Left lung (tissue), 4 donors: ENCODE measurements at regions not wholly inside any gene's neighbourhood (a gene's known extent, or its start where the extent isn't known, plus 50 kb on each side); places are given as distances from the start of the nearest gene placed in this dataset.

ENCODE experiments used
- ATAC-seq: fragments of 200-7000 bp; cut with Tn5 transposase; one replicate; pipeline ENCODE4 v1.9.1; 2020; ENCODE audit warnings: moderate library complexity
- DNase-seq, 4 donors: peaks; one replicate each; pipeline ENCODE4 v3.0.0-alpha.2; 2013 to 2020
- H3K27ac ChIP-seq, 2 donors: fragments of 200-600 bp; sonication (generic) in 1 of 2; one replicate each; pipeline versions ENCODE4 v1.5.0 to v1.8.0; 2020 to 2021
- H3K27me3 ChIP-seq, 2 donors: fragments of 200-600 bp; sonication (generic) in 1 of 2; one replicate each; pipeline versions ENCODE4 v1.5.0 to v1.8.0; 2020 to 2021
- H3K36me3 ChIP-seq, 2 donors: fragments of 200-600 bp; sonication (generic) in 1 of 2; one replicate each; pipeline versions ENCODE4 v1.5.0 to v1.8.0; 2020 to 2021
- H3K4me1 ChIP-seq, 2 donors: fragments of 200-600 bp; one replicate each; pipeline ENCODE4 v1.8.0; 2021
- H3K4me3 ChIP-seq, 2 donors: fragments of 200-600 bp; sonication (generic) in 1 of 2; one replicate each; pipeline versions ENCODE4 v1.5.0 to v1.8.0; 2020 to 2021; ENCODE audit warnings: mild to moderate bottlenecking in 1 of 2
- H3K9me3 ChIP-seq, 2 donors: fragments of 200-600 bp; sonication (generic) in 1 of 2; one replicate each; pipeline versions ENCODE4 v1.5.0 to v1.8.0; 2020 to 2021
- intact Hi-C, 2 donors: fragments of 100-400 bp; cut with DNase I; formaldehyde crosslinking; loops; one replicate each; pipeline versions ENCODE4 v1.11.2 to v1.14.2; 2022
- TF ChIP-seq, protein P1 (sequence below), 2 donors: fragments of 200-600 bp; sonication (generic) in 1 of 2; IDR thresholded peaks; one replicate each; pipeline versions ENCODE4 v1.5.0 to v1.8.0; 2021; ENCODE audit warnings: antibody characterized with exemption in 2 of 2
- donor health status: DM: no; HTN: yes; CAD: no.
- donor health status: DM: no; HTN: no; CAD: no.

DNA sequence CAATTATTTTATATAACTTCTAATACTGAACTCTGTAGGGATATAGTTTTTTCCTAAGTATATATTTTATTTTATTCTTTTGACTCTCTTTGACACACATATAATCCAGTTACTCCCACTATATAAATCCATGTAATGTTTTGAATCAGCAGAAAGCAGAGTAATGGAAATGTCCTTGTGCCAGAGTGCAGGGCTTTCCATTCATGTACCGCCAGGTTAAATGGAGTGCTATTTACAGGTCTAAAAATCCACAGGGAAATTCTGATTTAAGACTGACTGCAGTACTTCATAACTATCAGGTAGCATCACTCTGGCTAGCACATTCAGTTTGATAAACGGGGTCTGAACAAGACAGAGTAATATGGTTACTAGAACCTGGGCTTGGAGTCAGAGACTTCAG lies 626.8 kb downstream of the COL12A1 start:
- H3K27ac ChIP-seq, result no peak overlapping the region
- TF ChIP-seq, protein P1, sequence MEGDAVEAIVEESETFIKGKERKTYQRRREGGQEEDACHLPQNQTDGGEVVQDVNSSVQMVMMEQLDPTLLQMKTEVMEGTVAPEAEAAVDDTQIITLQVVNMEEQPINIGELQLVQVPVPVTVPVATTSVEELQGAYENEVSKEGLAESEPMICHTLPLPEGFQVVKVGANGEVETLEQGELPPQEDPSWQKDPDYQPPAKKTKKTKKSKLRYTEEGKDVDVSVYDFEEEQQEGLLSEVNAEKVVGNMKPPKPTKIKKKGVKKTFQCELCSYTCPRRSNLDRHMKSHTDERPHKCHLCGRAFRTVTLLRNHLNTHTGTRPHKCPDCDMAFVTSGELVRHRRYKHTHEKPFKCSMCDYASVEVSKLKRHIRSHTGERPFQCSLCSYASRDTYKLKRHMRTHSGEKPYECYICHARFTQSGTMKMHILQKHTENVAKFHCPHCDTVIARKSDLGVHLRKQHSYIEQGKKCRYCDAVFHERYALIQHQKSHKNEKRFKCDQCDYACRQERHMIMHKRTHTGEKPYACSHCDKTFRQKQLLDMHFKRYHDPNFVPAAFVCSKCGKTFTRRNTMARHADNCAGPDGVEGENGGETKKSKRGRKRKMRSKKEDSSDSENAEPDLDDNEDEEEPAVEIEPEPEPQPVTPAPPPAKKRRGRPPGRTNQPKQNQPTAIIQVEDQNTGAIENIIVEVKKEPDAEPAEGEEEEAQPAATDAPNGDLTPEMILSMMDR (IDR thresholded peaks at IDR 0.05), result no peak
- H3K27me3 ChIP-seq, result no peaks in the 10 kb centered on the region
- H3K4me1 ChIP-seq, result no peaks in the 10 kb centered on the region
- H3K4me3 ChIP-seq, result no peak overlapping the region
- DNase-seq (no peak), ATAC-seq (no peak)
- intact Hi-C loops, result no loop called here
- no peaks in the 10 kb centered on the region for H3K9me3 ChIP-seq
- H3K36me3 ChIP-seq, result no peaks in the 10 kb centered on the region

DNA sequence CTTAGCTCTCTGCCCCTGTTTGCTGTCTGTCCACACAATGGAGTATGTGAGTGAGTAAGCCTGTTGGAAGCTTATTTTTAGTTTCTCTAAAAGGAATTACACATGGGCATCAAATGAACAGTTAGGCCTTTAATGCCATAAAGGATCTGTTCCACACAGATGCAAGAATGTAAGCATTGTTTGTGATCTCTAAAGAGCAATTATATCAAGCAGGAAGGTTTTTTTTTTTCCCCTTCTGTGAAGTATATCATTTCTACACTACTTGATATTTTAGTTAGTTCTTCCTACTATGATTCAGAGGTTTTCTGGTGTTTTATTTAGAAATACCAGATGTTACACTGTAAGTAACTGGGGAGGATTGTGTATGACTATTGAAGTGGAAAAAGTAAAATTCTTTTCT lies 627.5 kb downstream of the COL12A1 start:
- intact Hi-C loops, result no loop called here
- ATAC-seq, result no peak

DNA sequence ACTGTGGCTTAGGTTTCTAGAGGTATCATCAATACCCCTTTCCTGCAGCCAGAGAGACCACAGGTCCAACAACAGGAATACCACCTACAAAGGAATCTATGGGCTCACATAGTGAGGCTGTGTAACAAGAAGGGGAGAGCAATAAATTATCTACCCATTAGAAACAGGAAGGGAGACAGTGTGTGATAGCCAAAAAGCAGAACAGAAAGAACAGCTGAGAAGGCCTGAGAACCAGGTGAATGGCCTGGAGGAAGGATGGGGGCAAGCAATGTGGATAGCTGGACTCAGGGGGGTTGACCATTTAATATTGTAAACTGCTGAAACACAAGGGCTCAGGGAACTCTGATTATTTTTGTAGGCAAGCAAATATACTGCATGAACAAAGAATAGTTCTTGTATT lies 628.2 kb downstream of the COL12A1 start:
- H3K4me3 ChIP-seq, result no peak overlapping the region
- TF ChIP-seq, protein P1 (IDR thresholded peaks at IDR 0.05), result no peak
- DNase-seq, result no peak
- H3K27ac ChIP-seq, result no peak overlapping the region
- H3K9me3 ChIP-seq, result no peaks in the 10 kb centered on the region
- H3K4me1 ChIP-seq, result no peaks in the 10 kb centered on the region
- no peaks in the 10 kb centered on the region for H3K36me3 ChIP-seq
- no peaks in the 10 kb centered on the region for H3K27me3 ChIP-seq
- ATAC-seq, result no peak
- intact Hi-C loops, result no loop called here

More for the DNA sequence above, 627.5 kb downstream of the COL12A1 start:
- Histone ChIP-seq H3K4me3 (no peak overlapping the region), H3K9me3 (no peaks in the 10 kb centered on the region), H3K27ac (no peak overlapping the region), H3K36me3 (no peaks in the 10 kb centered on the region), H3K4me1 (no peaks in the 10 kb centered on the region), H3K27me3 (no peaks in the 10 kb centered on the region)
- TF ChIP-seq, protein P1 (IDR thresholded peaks at IDR 0.05), result no peak
- no peak for DNase-seq

DNA sequence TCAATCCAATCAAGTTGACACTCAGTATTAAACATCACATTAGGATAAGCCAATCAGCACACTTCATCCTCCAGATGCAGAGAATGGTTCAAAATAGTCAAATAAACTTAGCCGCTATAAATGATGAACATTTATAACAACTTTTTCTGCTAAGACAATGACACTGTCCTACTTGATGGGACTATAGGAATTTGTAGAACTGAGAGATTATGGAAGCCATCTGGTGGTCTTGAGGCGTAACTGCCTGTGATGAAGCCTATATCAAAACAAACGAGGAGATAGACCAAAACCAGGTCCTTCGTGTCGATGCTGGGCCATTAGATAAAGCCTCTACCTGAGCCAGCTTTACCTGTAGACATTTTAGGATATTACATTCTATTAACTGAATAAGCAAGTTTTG lies 631.1 kb downstream of the COL12A1 start:
- Histone ChIP-seq H3K27me3 (no peaks in the 10 kb centered on the region), H3K4me1 (no peaks in the 10 kb centered on the region), H3K9me3 (no peaks in the 10 kb centered on the region), H3K4me3 (no peak overlapping the region), H3K36me3 (no peaks in the 10 kb centered on the region), H3K27ac (no peak overlapping the region)
- intact Hi-C loops, result no loop called here
- TF ChIP-seq, protein P1 (IDR thresholded peaks at IDR 0.05), result peak; percentile 24 to 31
- ATAC-seq (peak; percentile 61), DNase-seq (peak in 1 of 4 donors; percentile 7)

DNA sequence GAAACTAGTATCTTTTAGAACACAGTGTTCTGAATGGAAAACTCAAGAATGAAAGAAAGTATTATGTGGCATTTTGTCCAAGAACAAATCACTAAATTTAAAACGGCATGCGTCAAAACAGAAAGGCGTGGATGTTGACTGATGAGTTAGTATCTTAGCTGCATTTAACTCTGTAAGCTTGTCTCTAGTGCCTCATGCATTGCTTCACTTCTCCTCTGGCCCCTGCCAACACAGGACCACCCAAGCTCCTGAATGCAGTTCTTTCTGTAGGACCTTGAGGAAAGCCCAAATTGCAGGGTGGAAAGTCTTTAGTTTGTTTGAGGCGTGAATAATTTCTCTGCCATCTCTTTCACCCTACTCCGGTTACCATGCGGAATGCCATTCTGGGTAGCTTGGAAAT lies 632.2 kb downstream of the COL12A1 start:
- no peaks in the 10 kb centered on the region for H3K9me3 ChIP-seq
- ATAC-seq (no peak), DNase-seq (no peak)
- H3K36me3 ChIP-seq, result no peaks in the 10 kb centered on the region
- TF ChIP-seq, protein P1 (IDR thresholded peaks at IDR 0.05), result no peak
- intact Hi-C loops, result no loop called here
- no peak overlapping the region for H3K27ac ChIP-seq
- H3K4me3 ChIP-seq, result no peak overlapping the region
- no peaks in the 10 kb centered on the region for H3K4me1 ChIP-seq
- H3K27me3 ChIP-seq, result no peaks in the 10 kb centered on the region
